Stimulated activated naive CD8-positive, alpha-beta T cell treated with anti-CD3 and anti-CD28 coated beads, Interleukin-15, Interleukin-2, amounts not matched to agents 100 U/mL and 50 U/mL, for 24 hours (primary cell): ENCODE measurements at regions not wholly inside any gene's neighbourhood (a gene's known extent, or its start where the extent isn't known, plus 50 kb on each side); places are given as distances from the start of the nearest gene placed in this dataset.
"Not testable (repeated sequence)": the region's sequence is repeated elsewhere in the genome, so short reads cannot be mapped to it uniquely, and the experiment has no call there.

ENCODE experiments used
- ATAC-seq: fragments of 150-1000 bp; cut with Tn5 transposase; one replicate; pipeline ENCODE4 v1.10.0; 2021
- DNase-seq: peaks from one replicate; pipeline ENCODE4 v3.0.0; 2021

- ATAC-seq: no peak
- no peak for DNase-seq
Observed at GRCh38 chr4:152063621-152064240, 302.9 kb upstream of the GATB start.

- no peak for DNase-seq
- no peak for ATAC-seq
Observed at GRCh38 chr4:152062936-152063620, 302.3 kb upstream of the GATB start.

DNA sequence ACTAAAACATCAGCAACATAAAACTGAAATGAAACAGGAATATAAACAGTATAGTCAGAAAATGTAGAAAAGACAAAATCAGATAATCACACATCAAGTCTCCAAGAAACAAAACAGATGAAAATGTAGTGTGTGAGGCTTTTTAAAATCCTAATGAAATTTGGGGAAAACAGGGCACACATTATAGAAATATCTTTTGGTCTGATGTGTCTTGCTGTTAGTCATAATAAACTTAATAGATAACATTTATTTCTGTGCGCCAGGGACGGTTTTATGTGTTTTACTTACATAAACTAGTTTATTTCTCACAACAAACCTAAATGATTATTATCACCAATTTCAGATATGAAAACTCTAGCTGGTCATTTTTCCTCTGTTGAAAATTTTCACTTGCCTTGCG, 293.9 kb upstream of the GATB start:
- ATAC-seq: no peak
- no peak for DNase-seq

- no peak for ATAC-seq
- DNase-seq: no peak
Observed at GRCh38 chr4:152052451-152053057, 291.7 kb upstream of the GATB start.

DNA sequence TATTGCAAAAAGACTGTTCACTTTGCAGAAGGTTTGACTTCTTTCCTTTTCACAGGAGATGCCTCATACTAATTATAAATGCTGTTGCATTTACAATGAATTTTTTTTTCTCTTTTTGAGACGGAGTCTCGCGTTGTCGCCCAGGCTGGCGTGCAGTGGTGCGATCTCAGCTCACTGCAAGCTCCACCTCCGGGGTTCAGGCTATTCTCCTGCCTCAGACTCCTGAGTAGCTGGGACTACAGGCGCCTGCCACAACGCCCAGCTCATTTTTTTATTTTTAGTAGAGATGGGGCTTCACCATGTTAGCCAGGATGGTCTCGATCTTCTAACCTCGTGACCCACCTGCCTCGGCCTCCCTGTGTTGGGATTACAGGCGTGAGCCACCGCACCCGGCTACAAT, 290.5 kb upstream of the GATB start:
- ATAC-seq, DNase-seq: not testable (repeated sequence)

DNA sequence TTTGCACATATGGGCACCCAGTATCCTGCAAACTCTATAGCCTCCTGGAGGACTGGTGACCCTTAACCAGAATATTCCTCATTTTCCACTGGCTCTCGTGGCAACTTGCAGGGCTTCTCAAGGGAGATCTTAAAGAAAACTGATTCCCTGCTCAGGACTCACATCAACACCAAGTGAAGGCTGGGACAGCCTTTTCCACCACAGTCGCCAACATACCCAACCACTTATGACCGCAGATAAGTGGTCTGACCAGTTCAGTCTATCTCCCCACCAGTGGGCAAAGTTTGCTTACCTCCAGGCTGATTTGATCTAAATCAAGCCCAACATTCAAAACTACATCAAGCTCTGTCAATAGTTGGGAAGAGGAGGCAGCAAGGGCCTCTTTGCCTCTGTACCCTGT, 289.3 kb upstream of the GATB start:
- no peak for ATAC-seq
- no peak for DNase-seq

DNA sequence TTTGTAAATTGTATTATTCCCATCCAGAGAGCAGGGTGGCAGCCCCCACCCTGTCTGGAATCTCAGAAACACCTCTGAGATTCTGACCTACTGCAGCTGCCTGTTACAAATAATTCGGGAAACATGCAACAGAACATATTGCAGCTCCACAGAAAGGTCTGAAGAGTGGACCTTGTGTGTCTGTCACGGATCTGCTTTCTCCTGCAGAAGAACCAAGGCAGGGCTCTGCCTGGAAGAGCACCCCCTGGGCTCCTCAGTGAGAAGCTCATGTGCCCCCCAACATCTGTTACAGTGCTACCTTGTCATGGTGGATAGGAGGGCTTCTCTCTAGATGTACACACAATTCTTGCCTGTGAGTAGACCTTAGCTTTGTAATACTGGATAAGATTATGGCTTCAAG, 286.6 kb upstream of the GATB start:
- ATAC-seq (no peak), DNase-seq (no peak)

- ATAC-seq: no peak
Observed at GRCh38 chr4:152045807-152046571, 285.2 kb upstream of the GATB start.

GRCh38 chr4:152045449-152045806, 284.6 kb upstream of the GATB start:
- no peak for ATAC-seq

More at GRCh38 chr4:152045807-152046571, 285.2 kb upstream of the GATB start:
- DNase-seq: peak; percentile 44

GRCh38 chr4:152044331-152045036, 283.7 kb upstream of the GATB start:
- DNase-seq (no peak), ATAC-seq (no peak)

More at GRCh38 chr4:152045449-152045806, 284.6 kb upstream of the GATB start:
- no peak for DNase-seq

- no peak for DNase-seq
- ATAC-seq: no peak
Observed at GRCh38 chr4:152041295-152041694, 280.5 kb upstream of the GATB start.

DNA sequence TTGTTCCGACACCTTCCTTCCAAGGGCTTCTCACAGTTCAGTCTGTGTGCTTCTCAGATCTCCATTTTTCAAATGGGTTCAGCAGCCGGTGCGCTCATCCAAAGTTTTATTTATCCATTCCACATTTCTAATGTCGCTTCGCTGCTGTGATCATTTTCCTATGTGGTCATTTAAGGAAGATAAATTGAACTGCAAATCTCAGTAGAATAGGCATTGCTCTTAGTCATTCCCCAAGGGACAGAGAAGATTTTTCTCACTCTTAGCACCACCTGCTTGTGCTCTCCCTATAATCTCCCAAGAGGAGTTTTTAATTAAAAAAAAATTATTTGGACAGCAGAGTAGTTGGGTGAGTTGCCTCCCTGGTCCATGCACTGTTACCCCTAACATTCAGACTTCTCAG, 278.9 kb upstream of the GATB start:
- ATAC-seq (no peak), DNase-seq (no peak)

- DNase-seq (no peak), ATAC-seq (no peak)
Observed at GRCh38 chr4:152039023-152039481, 278.2 kb upstream of the GATB start.

- DNase-seq: no peak
- ATAC-seq: no peak
Observed at GRCh38 chr4:152038238-152038637, 277.4 kb upstream of the GATB start.

DNA sequence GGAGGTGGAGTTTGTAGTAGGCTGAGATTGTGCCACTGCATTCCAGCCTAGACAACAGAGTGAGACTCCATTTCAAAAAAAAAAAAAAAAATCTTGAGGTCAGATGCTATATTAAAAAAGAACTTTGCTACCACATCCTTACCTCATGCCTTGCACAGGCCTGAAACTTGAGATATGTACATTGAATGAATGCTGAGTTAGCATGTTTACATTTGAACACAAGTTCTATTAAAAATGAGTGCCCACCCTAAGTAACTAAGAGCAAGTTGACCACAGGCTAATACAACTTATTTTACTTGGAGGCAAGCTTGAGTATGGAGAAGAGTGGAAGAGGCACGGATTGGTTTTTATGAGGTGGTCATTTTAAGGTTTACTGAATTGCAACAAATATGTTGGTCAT, 276.6 kb upstream of the GATB start:
- no peak for ATAC-seq
- no peak for DNase-seq

GRCh38 chr4:152033621-152034020, 272.8 kb upstream of the GATB start:
- ATAC-seq: no peak
- DNase-seq: no peak

DNA sequence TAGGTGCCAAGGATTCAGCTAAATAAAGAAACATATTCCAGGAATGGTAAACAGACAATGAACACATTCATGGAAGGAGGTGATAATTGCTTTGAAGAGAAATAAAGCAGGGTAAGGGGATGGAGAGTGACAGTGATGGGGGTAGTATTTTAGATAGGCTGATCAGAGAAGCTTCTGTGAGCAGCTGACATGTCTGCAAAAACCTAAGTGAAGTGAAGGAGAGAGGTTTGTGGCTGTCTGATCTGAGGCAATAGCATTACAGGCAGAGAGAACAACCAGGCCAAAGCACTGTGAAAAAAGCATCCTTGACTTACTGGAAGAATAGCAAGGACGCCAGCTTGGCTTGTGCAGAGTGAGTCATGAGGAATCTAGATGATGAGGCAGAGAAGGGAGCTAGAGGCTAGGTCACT, 271.9 kb upstream of the GATB start:
- no peak for DNase-seq
- no peak for ATAC-seq

DNA sequence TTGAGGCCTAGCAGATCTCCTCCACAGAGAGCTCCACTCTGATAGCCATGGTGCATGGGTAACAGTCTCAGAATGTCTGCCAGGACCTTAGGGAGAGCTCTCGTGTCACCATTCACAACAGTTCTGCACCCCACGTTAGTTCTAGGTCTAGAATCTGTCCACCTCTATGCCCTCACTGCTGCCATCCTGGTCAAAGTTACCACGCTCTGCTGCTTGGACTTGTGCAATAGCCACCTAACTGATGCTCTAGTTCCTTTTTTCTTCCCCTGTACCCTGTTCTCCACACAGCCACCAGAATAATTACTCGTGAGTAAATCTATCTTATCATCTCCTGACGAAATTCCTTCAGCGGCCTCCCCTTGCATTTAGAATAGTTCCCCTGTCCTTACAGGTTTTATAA, 268.8 kb upstream of the GATB start:
- DNase-seq: no peak
- no peak for ATAC-seq

- ATAC-seq (no peak), DNase-seq (no peak)
Observed at GRCh38 chr4:152028131-152028530, 267.3 kb upstream of the GATB start.

DNA sequence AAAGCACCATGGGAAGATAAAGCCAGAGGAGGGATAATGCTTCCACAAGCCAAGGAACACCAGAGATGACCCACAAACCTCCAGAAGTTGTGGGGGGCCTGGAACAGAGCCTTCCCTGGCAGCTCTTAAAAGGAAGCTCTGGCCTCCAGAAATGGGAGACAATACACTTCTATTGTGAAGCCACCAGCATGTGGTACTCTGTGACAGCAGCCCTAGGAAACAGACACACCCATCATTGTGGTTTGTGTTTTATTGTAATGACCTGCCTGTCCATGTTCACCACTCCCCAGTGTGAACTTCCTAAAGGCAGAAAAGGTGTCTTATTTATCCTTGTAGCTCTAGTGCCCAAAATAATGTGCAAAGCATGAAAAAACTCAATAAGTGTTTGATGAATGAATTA, 264.1 kb upstream of the GATB start:
- no peak for ATAC-seq
- no peak for DNase-seq

- DNase-seq (no peak), ATAC-seq (no peak)
Observed at GRCh38 chr4:152023674-152024073, 262.9 kb upstream of the GATB start.

DNA sequence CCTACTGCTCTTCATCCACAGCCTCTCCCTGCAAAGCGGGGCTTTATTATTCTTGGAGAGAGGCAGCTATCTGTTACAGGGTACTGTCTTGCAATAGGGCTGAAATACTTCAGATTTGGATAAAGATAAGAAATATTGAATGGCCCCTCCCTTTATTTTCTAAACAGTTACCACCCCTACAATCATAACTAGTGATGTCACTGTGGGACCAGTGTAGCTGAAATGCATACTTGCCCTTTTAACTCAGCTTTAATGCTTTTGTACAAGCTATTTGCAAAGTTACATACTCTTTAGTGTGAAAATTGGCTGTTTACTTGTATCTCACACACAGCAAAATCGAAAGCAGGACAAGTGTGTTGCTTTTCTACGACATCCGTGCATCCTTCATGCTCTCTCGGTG, 261.7 kb upstream of the GATB start:
- ATAC-seq: no peak

More for the DNA sequence above, 261.7 kb upstream of the GATB start:
- no peak for DNase-seq
